ENCODE measurements at regions not wholly inside any gene's neighbourhood (a gene's known extent, or its start where the extent isn't known, plus 50 kb on each side); places are given as distances from the start of the nearest gene placed in this dataset.

DNA sequence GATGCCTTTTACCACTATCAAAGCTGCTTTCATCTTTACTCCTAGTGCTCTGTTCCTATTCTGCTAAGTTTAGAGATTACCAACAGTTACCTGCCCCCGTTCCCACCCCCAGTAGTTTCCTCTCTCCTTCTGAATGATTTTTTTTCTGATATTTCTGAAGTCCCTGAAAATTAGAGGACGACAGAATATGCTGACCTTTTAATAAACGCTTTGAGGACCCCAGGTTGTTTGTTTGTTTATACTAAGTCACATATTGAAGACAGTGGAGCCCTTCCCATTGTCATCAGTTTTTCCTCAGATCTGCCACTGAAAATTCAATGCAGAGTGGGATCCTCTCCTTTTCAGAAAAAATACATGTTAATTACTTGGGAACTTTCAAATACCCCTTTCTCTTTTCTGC is 1039.3 kb upstream of the AGA start:
- no peaks in the 10 kb centered on the region for H3K36me3 ChIP-seq (ENCODE audit: insufficient read depth, low read length)
- H3K27me3 ChIP-seq (ENCODE audit: insufficient read depth, low read length): no peaks in the 10 kb centered on the region
- no peak overlapping the region for H2AFZ ChIP-seq (ENCODE audit: low read length)
- no peak overlapping the region for H3K4me3 ChIP-seq (ENCODE audit: insufficient read depth, low read length)
- no peaks in the 10 kb centered on the region for H3K9me3 ChIP-seq (ENCODE audit: low read depth, low read length)
- TF ChIP-seq, protein P1, sequence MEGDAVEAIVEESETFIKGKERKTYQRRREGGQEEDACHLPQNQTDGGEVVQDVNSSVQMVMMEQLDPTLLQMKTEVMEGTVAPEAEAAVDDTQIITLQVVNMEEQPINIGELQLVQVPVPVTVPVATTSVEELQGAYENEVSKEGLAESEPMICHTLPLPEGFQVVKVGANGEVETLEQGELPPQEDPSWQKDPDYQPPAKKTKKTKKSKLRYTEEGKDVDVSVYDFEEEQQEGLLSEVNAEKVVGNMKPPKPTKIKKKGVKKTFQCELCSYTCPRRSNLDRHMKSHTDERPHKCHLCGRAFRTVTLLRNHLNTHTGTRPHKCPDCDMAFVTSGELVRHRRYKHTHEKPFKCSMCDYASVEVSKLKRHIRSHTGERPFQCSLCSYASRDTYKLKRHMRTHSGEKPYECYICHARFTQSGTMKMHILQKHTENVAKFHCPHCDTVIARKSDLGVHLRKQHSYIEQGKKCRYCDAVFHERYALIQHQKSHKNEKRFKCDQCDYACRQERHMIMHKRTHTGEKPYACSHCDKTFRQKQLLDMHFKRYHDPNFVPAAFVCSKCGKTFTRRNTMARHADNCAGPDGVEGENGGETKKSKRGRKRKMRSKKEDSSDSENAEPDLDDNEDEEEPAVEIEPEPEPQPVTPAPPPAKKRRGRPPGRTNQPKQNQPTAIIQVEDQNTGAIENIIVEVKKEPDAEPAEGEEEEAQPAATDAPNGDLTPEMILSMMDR (IDR thresholded peaks at IDR 0.05; ENCODE audit: extremely low read depth, low read depth, low read length): no peak
- DNase-seq (ENCODE audit: insufficient read length, low spot score, missing footprints): no peak
- H3K27ac ChIP-seq (ENCODE audit: low read depth, low read length): no peak overlapping the region
- no peak overlapping the region for H3K4me2 ChIP-seq (ENCODE audit: insufficient read depth, low read length)
- no peaks in the 10 kb centered on the region for H3K4me1 ChIP-seq (ENCODE audit: insufficient read depth, low read length)
- no peaks in the 10 kb centered on the region for H4K20me1 ChIP-seq (ENCODE audit: insufficient read depth, low read length)
- no peaks in the 10 kb centered on the region for H3K79me2 ChIP-seq (ENCODE audit: insufficient read depth, low read length)

DNA sequence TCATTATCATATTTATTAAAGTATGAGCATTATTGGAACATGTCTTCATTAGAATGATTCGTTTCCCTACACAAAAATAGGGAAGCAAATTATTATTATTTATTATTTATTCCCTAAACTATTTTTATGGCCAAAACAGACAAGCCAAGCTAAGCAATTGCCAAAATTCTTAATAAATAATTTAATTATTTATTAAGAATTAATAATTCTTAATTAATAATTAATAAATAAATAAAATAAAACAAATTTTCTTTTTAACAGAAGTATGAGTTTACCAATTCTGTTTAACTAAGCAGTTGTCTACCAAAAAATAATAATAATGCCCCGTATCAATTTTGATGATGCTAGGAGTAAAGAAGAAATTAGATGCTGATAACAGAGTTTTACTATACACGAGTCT is 1080.8 kb upstream of the AGA start:
- no peaks in the 10 kb centered on the region for H3K79me2 ChIP-seq (ENCODE audit: insufficient read depth, low read length)
- no peaks in the 10 kb centered on the region for H3K9me3 ChIP-seq (ENCODE audit: low read depth, low read length)
- no peak overlapping the region for H3K4me3 ChIP-seq (ENCODE audit: insufficient read depth, low read length)
- no peak for DNase-seq (ENCODE audit: insufficient read length, low spot score, missing footprints)
- H2AFZ ChIP-seq (ENCODE audit: low read length): no peak overlapping the region
- H3K27ac ChIP-seq (ENCODE audit: low read depth, low read length): no peak overlapping the region
- TF ChIP-seq, protein P1 (IDR thresholded peaks at IDR 0.05; ENCODE audit: extremely low read depth, low read depth, low read length): no peak
- no peak overlapping the region for H3K4me2 ChIP-seq (ENCODE audit: insufficient read depth, low read length)
- no peaks in the 10 kb centered on the region for H4K20me1 ChIP-seq (ENCODE audit: insufficient read depth, low read length)
- no peaks in the 10 kb centered on the region for H3K4me1 ChIP-seq (ENCODE audit: insufficient read depth, low read length)
- no peaks in the 10 kb centered on the region for H3K27me3 ChIP-seq (ENCODE audit: insufficient read depth, low read length)
- no peaks in the 10 kb centered on the region for H3K36me3 ChIP-seq (ENCODE audit: insufficient read depth, low read length)

DNA sequence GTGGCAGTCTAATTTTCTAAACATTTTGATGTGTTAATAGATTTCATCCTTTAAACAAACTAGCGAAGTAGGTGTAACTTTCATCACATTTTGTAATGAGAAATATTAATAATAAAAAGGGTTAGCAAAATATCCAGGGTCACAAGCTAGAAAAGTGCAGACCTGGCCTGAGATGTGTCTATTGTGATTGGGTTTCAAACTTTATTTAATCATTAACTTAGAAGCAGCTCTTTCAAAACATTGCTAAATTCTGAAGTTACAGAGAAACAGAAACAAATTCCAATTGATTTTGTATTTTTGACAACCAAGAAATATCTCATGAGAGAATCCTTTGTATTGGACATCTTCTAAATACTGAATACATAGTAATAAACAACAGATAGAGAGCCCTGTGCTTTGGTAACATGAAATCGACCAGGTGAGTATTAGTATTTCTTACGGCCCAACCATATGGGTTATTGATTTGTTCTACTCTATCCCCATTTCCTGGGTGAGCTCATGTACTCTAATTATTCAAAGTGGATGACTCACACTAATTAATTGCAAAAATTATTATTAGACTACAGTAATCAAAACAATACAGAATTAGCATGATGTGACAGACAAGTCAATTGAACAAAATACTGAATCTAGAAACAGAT is 1093.8 kb upstream of the AGA start:
- Histone ChIP-seq H3K27ac (ENCODE audit: low read depth, low read length) (no peak overlapping the region), H4K20me1 (ENCODE audit: insufficient read depth, low read length) (no peaks in the 10 kb centered on the region), H3K9me3 (ENCODE audit: low read depth, low read length) (no peaks in the 10 kb centered on the region), H2AFZ (ENCODE audit: low read length) (no peak overlapping the region), H3K4me3 (ENCODE audit: insufficient read depth, low read length) (no peak overlapping the region), H3K79me2 (ENCODE audit: insufficient read depth, low read length) (no peaks in the 10 kb centered on the region), H3K4me1 (ENCODE audit: insufficient read depth, low read length) (no peaks in the 10 kb centered on the region), H3K36me3 (ENCODE audit: insufficient read depth, low read length) (no peaks in the 10 kb centered on the region), H3K4me2 (ENCODE audit: insufficient read depth, low read length) (no peak overlapping the region), H3K27me3 (ENCODE audit: insufficient read depth, low read length) (no peaks in the 10 kb centered on the region)
- TF ChIP-seq, protein P1 (IDR thresholded peaks at IDR 0.05; ENCODE audit: extremely low read depth, low read depth, low read length): no peak
- no peak for DNase-seq (ENCODE audit: insufficient read length, low spot score, missing footprints)

DNA sequence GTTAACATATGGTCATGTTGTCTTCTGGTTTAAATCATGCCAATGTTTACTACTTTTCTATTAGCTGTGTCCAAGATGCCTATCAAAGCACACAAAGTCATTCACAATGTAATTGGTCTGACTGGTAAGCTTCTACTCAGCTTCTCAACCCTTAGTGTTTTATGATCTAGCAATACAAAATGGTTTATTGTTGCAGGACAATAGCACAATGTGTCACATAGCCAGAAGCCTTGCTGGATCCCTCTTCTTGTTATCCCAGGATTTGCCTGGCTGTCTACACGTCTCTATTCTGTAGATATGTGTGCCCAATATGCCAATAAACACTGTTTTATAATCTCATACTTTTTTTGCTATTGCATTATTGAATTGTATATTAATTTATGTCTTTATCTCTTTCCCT is 1111.0 kb upstream of the AGA start:
- Histone ChIP-seq H3K4me3 (ENCODE audit: insufficient read depth, low read length) (no peak overlapping the region), H4K20me1 (ENCODE audit: insufficient read depth, low read length) (no peaks in the 10 kb centered on the region), H3K4me1 (ENCODE audit: insufficient read depth, low read length) (no peaks in the 10 kb centered on the region), H3K27me3 (ENCODE audit: insufficient read depth, low read length) (no peaks in the 10 kb centered on the region), H3K27ac (ENCODE audit: low read depth, low read length) (no peak overlapping the region), H3K36me3 (ENCODE audit: insufficient read depth, low read length) (no peaks in the 10 kb centered on the region), H3K79me2 (ENCODE audit: insufficient read depth, low read length) (no peaks in the 10 kb centered on the region), H2AFZ (ENCODE audit: low read length) (no peak overlapping the region), H3K9me3 (ENCODE audit: low read depth, low read length) (no peaks in the 10 kb centered on the region), H3K4me2 (ENCODE audit: insufficient read depth, low read length) (no peak overlapping the region)
- DNase-seq (ENCODE audit: insufficient read length, low spot score, missing footprints): no peak
- TF ChIP-seq, protein P1 (IDR thresholded peaks at IDR 0.05; ENCODE audit: extremely low read depth, low read depth, low read length): no peak
